ENCODE measurements at regions not wholly inside any gene's neighbourhood (a gene's known extent, or its start where the extent isn't known, plus 50 kb on each side); places are given as distances from the start of the nearest gene placed in this dataset.

DNA sequence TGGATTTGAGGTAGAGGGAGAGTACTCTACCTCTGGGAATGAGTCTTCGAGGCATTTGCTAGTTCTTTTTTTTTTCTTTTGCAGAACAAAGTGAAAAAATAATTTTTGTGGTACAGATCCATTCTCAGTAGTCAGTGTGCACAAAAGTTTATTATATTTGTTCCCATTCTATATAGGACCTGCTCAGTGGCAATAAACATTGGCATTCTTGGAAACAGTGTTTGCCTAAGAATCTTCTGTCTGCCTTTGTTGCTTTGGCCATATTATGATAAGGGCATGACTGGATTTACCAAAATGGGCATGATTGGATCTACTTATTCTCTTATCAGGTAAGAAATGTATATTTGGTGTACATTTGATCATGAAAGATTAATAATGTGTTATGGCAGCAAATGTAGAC lies 583.3 kb downstream of the PLCL1 start:
- no peak for DNase-seq (ENCODE audit: extremely low read depth, low read depth)
- TF ChIP-seq, protein P1, sequence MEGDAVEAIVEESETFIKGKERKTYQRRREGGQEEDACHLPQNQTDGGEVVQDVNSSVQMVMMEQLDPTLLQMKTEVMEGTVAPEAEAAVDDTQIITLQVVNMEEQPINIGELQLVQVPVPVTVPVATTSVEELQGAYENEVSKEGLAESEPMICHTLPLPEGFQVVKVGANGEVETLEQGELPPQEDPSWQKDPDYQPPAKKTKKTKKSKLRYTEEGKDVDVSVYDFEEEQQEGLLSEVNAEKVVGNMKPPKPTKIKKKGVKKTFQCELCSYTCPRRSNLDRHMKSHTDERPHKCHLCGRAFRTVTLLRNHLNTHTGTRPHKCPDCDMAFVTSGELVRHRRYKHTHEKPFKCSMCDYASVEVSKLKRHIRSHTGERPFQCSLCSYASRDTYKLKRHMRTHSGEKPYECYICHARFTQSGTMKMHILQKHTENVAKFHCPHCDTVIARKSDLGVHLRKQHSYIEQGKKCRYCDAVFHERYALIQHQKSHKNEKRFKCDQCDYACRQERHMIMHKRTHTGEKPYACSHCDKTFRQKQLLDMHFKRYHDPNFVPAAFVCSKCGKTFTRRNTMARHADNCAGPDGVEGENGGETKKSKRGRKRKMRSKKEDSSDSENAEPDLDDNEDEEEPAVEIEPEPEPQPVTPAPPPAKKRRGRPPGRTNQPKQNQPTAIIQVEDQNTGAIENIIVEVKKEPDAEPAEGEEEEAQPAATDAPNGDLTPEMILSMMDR (IDR thresholded peaks at IDR 0.05; ENCODE audit: low read depth, low read length) = no peak

DNA sequence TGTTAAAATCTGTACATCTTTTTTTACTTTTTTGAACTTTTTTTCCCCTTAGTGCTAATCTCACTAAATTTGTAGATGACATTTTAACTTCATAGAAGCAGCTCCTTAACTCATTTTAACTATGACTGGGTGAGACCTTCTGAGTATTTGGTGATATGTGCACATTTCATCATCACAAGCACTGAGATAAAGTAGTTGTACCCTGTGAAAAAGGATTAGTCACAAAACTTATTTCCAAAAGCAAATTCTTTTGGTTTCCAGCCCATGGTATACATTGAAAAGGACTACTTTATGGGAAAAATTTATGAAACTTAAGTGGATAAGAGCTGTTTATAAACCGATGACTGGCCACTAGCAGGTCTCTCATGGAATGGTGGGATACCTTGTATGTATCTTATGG lies 581.5 kb downstream of the PLCL1 start:
- DNase-seq (ENCODE audit: extremely low read depth, low read depth) = no peak
- TF ChIP-seq, protein P1 (IDR thresholded peaks at IDR 0.05; ENCODE audit: low read depth, low read length) = no peak

DNA sequence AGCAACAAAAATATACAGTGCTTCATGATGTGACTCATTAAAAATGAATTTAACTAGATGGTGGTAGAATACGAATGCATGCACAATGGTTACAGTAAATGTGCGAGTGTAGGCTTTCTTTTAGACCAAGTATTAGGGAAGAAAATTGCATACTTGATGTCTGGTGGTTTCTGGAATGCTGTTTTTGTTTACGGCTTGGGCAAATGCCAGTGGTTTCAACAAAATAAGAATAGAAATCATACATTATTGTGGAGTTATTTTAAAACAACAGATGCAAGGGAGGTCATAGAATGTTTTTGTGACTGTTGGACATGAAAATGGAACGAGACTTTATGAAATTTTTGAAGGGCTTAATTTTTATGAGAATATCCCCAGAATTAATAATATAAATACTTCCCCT lies 580.9 kb downstream of the PLCL1 start:
- DNase-seq (ENCODE audit: extremely low read depth, low read depth) = no peak
- TF ChIP-seq, protein P1 (IDR thresholded peaks at IDR 0.05; ENCODE audit: low read depth, low read length) = no peak

DNA sequence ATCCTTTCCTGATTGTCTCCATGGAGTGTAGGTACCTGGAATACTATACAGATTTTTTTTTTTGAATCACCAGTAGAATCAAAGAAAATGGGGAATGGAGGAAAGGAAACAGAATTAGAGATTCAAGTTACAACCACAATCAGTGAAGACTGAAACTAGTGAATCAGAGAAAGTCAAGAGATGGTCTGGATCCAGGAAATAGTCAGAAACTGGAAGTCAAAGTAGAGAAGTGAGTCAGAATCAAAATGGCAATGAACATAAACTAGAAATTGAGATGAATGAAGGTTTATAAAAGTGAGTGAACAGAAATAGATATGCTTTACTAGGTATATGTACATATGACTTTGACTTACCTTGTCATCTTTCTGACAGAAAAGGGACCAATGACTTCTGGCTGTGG lies 579.0 kb downstream of the PLCL1 start:
- no peak for DNase-seq (ENCODE audit: extremely low read depth, low read depth)

DNA sequence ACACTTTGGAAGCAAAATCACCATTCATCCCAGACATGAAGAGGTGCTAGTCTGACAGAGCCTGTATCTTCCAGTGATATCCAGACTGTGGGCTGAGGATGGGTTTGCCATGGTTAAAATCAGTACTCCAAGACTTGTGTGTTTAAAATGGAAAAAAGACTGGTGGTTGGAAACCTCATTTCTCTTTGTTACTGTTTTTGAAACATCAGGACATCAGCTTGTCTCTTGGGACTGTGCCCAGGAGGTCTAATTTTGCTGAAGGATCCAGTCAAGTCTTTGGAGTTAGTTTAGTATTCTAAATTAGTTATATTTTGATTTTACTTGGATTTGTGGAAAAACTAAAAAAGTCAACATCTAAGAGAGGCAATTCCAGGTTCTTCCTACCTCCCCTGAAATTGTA lies 578.4 kb downstream of the PLCL1 start:
- DNase-seq (ENCODE audit: extremely low read depth, low read depth) = no peak
- TF ChIP-seq, protein P1 (IDR thresholded peaks at IDR 0.05; ENCODE audit: low read depth, low read length) = no peak

More for the DNA sequence above, 579.0 kb downstream of the PLCL1 start:
- TF ChIP-seq, protein P1 (IDR thresholded peaks at IDR 0.05; ENCODE audit: low read depth, low read length) = no peak

DNA sequence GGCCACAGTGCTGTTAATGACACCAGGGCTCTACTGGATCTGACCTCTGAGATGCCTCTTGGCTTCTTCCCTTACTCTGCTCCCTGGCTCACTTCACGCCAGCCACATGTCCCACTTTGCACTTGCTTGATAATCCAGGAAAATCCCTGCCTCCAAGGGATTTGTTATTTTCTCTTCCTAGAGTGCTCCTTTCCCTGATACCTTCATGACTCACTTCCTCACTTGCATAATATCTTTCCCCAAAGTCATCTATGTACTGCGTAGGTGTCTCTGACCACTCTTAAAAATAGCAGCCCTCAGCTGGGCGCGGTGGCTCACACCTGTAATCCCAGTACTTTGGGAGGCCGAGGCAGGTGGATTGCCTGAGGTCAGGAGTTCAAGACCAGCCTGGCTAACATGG lies 572.3 kb downstream of the PLCL1 start:
- no peak for DNase-seq (ENCODE audit: extremely low read depth, low read depth)
- TF ChIP-seq, protein P1 (IDR thresholded peaks at IDR 0.05; ENCODE audit: low read depth, low read length) = no peak

DNA sequence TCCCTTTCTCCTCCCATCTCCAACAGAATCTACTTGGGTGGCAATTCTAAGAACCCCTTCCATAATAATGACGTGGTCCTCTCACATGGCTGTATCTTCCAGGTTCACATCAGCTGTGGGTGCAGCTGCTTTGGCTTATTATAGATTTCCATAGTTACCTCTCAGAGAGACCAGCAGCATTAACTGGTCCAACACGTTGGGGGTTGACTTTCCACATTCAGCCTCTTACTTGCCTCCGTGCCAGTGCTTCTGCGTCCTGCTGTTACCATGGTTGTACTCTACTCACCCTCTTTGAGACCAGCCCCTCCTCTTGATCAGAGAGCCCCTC lies 570.7 kb downstream of the PLCL1 start:
- TF ChIP-seq, protein P1 (IDR thresholded peaks at IDR 0.05; ENCODE audit: low read depth, low read length) = no peak
- no peak for DNase-seq (ENCODE audit: extremely low read depth, low read depth)
